Endodermal cell (in vitro differentiated cells): ENCODE measurements at regions not wholly inside any gene's neighbourhood (a gene's known extent, or its start where the extent isn't known, plus 50 kb on each side); places are given as distances from the start of the nearest gene placed in this dataset.

ENCODE experiments used
- DNase-seq: peaks from one replicate; pipeline ENCODE4 v3.0.0-alpha.2; 2017
- H3K27ac ChIP-seq: 2 replicates; pipeline ENCODE4 v1.5.1; 2013; ENCODE audit warnings: mild to moderate bottlenecking, low read depth, low read length, moderate library complexity
- H3K27me3 ChIP-seq: 2 replicates; pipeline ENCODE4 v1.6.1; 2013; ENCODE audit warnings: mild to moderate bottlenecking, low read length, moderate library complexity; ENCODE audit not compliant: insufficient read depth, control insufficient read depth, poor library complexity, severe bottlenecking
- H3K36me3 ChIP-seq: 2 replicates; pipeline ENCODE4 v1.7.0; 2013; ENCODE audit warnings: mild to moderate bottlenecking, low read length, moderate library complexity; ENCODE audit not compliant: control insufficient read depth, insufficient read depth
- H3K4me1 ChIP-seq: one replicate; pipeline ENCODE4 v1.7.0; 2013; ENCODE audit warnings: low read length; ENCODE audit not compliant: control insufficient read depth, insufficient read depth
- H3K4me3 ChIP-seq: 2 replicates; pipeline ENCODE4 v1.5.1; 2013; ENCODE audit warnings: mild to moderate bottlenecking, low read length, moderate library complexity
- H3K9ac ChIP-seq: 2 replicates; pipeline ENCODE4 v1.6.1; 2013; ENCODE audit warnings: mild to moderate bottlenecking, low read length, moderate library complexity; ENCODE audit not compliant: poor library complexity, severe bottlenecking; ENCODE audit errors: extremely low read depth
- H3K9me3 ChIP-seq: 2 replicates; pipeline ENCODE4 v1.6.1; 2013; ENCODE audit warnings: mild to moderate bottlenecking, low read length, moderate library complexity; ENCODE audit not compliant: control insufficient read depth
- H3K27ac Mint-ChIP-seq: 2 replicates; pipeline ENCODE4 v1.8.0; 2020; ENCODE audit warnings: mixed read lengths
- H3K27me3 Mint-ChIP-seq: 2 replicates; pipeline ENCODE4 v1.8.0; 2021; ENCODE audit warnings: mild to moderate bottlenecking, mixed read lengths; ENCODE audit not compliant: insufficient read depth
- H3K36me3 Mint-ChIP-seq: 2 replicates; pipeline ENCODE4 v1.8.0; 2020; ENCODE audit warnings: low read depth, mixed read lengths
- H3K4me1 Mint-ChIP-seq: 2 replicates; pipeline ENCODE4 v1.8.0; 2020; ENCODE audit warnings: mixed read lengths
- H3K4me3 Mint-ChIP-seq: 2 replicates; pipeline ENCODE4 v1.8.0; 2020; ENCODE audit warnings: mild to moderate bottlenecking, moderate library complexity, mixed read lengths
- H3K9me3 Mint-ChIP-seq: 2 replicates; pipeline ENCODE4 v1.8.0; 2020; ENCODE audit warnings: mild to moderate bottlenecking, mixed read lengths
- CTCF ChIP-seq: fragments of 200-600 bp; sonication (generic); conservative IDR thresholded peaks from 2 replicates; pipeline ENCODE4 v1.5.0; 2021; ENCODE audit warnings: antibody characterized with exemption, mild to moderate bottlenecking
- WGBS, 2 experiments: methylation state at CpG; one replicate each; pipeline versions ENCODE4 v1.1.5 to v1.1.7; 2013; ENCODE audit warnings: missing lambda C conversion rate in 2 of 2, mixed read lengths in 1 of 2; ENCODE audit not compliant: insufficient coverage in 1 of 2, insufficient read length in 1 of 2; 5-methylcytosine and 5-hydroxymethylcytosine counted together

DNA sequence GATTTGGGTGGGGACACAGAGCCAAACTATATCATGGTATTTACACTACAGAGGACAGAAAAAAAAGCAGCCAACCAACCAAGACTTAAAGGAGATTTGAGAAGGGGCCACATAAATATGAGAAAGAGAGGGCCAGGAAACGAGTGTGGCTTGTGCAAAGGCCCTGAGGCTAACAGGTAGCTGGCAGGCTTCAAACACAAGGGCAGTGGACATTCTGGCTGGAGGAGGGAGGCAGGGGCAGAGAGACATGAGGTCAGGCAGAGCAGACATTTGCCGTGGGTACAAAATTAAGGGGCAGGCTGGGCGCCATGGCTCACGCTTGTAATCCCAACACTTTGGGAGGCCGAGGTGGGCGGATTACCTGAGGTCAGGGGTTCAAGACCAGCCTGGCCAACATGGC lies 278.7 kb downstream of the FOXO1 start:
- no peaks in the 10 kb centered on the region for H3K27me3 Mint-ChIP-seq
- Histone ChIP-seq H3K4me3 (no peak overlapping the region), H3K9me3 (no peaks in the 10 kb centered on the region), H3K27ac (no peak overlapping the region), H3K4me1 (peaks cover 4% of the 10 kb centered on the region), H3K27me3 (no peaks in the 10 kb centered on the region), H3K9ac (no peak overlapping the region), H3K36me3 (no peaks in the 10 kb centered on the region)
- peaks cover 51% of the 10 kb centered on the region for H3K4me1 Mint-ChIP-seq
- 94 to 100% methylated on average over 5 to 6 of the region's 6 CpGs for WGBS, 2 experiments
- H3K4me3 Mint-ChIP-seq: no peak overlapping the region
- no peak for DNase-seq
- no peaks in the 10 kb centered on the region for H3K36me3 Mint-ChIP-seq
- no peak for TF ChIP-seq CTCF
- no peak overlapping the region for H3K27ac Mint-ChIP-seq
- H3K9me3 Mint-ChIP-seq: peaks cover under 1% of the 10 kb centered on the region

GRCh38 chr13:40388617-40389016 lies 277.8 kb downstream of the FOXO1 start:
- no peak overlapping the region for H3K27ac ChIP-seq
- no peaks in the 10 kb centered on the region for H3K36me3 Mint-ChIP-seq
- no peak overlapping the region for H3K4me3 ChIP-seq
- no peak overlapping the region for H3K9ac ChIP-seq
- no peak for TF ChIP-seq CTCF
- peaks cover 4% of the 10 kb centered on the region for H3K4me1 ChIP-seq
- H3K27me3 Mint-ChIP-seq: no peaks in the 10 kb centered on the region
- DNase-seq: no peak
- 94 to 100% methylated on average over 7 to 11 of the region's 11 CpGs for WGBS, 2 experiments
- H3K4me1 Mint-ChIP-seq: peaks cover 47% of the 10 kb centered on the region
- H3K9me3 ChIP-seq: no peaks in the 10 kb centered on the region
- no peaks in the 10 kb centered on the region for H3K27me3 ChIP-seq
- H3K4me3 Mint-ChIP-seq: no peak overlapping the region
- H3K36me3 ChIP-seq: no peaks in the 10 kb centered on the region
- H3K9me3 Mint-ChIP-seq: peaks cover 3% of the 10 kb centered on the region
- peak overlapping the region; percentile 31 for H3K27ac Mint-ChIP-seq

DNA sequence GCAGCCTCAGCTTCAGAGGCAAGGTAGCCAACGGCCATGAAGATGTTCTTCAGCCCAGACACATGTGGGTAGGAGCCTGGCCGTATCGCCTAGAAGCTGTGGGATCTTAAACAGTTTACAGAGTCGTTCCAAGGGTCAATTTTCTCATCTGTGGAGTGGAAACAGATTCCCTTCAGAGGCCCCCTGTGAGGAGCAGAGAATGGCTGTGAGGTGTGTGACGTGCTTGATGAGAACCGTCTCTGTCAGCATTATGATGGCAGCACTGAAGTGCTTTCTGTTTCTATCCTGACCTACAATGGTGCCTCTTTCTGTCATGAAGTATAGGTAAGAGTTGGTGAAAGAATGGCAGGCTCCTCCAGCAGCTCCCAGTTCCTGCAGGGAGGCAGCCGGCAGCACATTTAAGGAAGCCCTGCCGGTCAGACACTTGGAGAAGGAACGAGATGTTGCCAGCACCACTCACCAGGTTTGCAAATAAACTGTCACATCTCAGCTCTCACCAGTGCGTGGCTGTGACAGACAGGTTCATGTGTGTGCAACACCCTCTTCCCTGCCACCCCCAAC lies 277.3 kb downstream of the FOXO1 start:
- Mint-ChIP-seq H3K36me3 (no peaks in the 10 kb centered on the region), H3K4me1 (peaks cover 46% of the 10 kb centered on the region), H3K27me3 (no peaks in the 10 kb centered on the region), H3K27ac (no peak overlapping the region), H3K4me3 (no peak overlapping the region), H3K9me3 (peaks cover 3% of the 10 kb centered on the region)
- H3K27me3 ChIP-seq: no peaks in the 10 kb centered on the region
- 84 to 93% methylated on average over 9 to 10 of the region's 10 CpGs for WGBS, 2 experiments
- H3K36me3 ChIP-seq: no peaks in the 10 kb centered on the region
- no peak for DNase-seq
- no peaks in the 10 kb centered on the region for H3K9me3 ChIP-seq
- peaks cover 4% of the 10 kb centered on the region for H3K4me1 ChIP-seq
- no peak overlapping the region for H3K4me3 ChIP-seq
- H3K27ac ChIP-seq: no peak overlapping the region
- H3K9ac ChIP-seq: no peak overlapping the region
- no peak for TF ChIP-seq CTCF
